ENCODE measurements at regions not wholly inside any gene's neighbourhood (a gene's known extent, or its start where the extent isn't known, plus 50 kb on each side); places are given as distances from the start of the nearest gene placed in this dataset.
"Not testable (repeated sequence)": the region's sequence is repeated elsewhere in the genome, so short reads cannot be mapped to it uniquely, and the experiment has no call there.

- DNase-seq, result no peak
Observed at GRCh38 chr16:66265048-66265415, 101.5 kb upstream of the CDH5 start.

- no peak for DNase-seq
Observed at GRCh38 chr16:66264311-66265047, 102.0 kb upstream of the CDH5 start.

DNA sequence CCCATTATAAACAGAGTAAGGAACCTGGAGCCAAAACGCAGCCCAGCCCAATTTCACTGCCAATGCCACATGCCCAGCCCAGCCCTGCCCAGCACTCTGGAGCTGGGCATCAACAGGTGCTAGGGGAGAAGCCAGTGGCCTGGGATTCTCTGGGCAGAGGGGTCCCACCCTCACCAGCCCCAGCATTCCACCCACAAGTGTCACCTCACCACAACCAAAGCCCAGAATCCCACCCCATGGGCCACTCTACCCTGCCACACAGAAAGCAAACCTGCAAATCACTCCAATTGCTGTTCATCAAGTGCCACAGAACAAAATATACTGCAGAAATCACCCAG, 102.5 kb upstream of the CDH5 start:
- DNase-seq, result no peak

DNA sequence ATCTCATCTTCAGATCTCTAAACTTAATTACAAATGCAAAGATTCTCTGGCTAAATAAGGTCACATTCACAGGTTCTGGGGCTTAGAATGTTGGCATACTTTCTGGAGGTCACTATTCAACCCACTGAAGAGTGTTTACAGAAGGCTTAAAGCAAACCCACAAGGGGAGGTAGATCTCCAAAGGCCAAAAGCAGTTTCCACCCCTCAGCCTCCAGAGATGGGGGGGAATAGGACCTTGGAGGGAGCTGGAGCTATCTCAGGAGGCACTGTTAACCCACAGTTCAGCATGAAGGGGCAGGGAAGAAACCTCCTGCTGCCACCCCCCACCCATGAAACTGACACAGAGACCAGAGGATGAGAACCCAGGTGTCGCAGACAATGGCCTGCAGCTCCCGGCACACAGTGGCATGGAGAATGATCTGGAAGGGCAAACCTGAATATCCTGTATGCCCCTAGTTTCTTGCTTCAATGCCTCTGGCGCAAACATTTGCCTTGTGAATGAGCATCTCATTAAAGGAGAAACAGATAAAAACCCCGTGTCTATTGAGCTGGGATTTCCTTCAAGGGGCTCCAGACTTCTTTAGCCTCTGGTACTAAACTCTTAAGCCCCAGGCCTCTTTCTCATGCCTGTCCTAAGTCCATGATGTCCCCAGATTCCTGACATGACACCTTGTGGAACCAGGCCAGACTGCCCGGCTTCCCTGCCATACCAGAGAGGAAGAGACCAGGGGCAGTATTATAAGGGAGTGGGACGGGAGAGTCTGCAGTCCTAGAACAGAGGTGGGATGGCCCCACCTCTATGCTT, 103.1 kb upstream of the CDH5 start:
- DNase-seq, result no peak

GRCh38 chr16:66262253-66263167, 104.0 kb upstream of the CDH5 start:
- no peak for DNase-seq

GRCh38 chr16:66261826-66262225, 104.7 kb upstream of the CDH5 start:
- DNase-seq, result no peak

- DNase-seq, result no peak
Observed at GRCh38 chr16:66260522-66261254, 105.8 kb upstream of the CDH5 start.

DNA sequence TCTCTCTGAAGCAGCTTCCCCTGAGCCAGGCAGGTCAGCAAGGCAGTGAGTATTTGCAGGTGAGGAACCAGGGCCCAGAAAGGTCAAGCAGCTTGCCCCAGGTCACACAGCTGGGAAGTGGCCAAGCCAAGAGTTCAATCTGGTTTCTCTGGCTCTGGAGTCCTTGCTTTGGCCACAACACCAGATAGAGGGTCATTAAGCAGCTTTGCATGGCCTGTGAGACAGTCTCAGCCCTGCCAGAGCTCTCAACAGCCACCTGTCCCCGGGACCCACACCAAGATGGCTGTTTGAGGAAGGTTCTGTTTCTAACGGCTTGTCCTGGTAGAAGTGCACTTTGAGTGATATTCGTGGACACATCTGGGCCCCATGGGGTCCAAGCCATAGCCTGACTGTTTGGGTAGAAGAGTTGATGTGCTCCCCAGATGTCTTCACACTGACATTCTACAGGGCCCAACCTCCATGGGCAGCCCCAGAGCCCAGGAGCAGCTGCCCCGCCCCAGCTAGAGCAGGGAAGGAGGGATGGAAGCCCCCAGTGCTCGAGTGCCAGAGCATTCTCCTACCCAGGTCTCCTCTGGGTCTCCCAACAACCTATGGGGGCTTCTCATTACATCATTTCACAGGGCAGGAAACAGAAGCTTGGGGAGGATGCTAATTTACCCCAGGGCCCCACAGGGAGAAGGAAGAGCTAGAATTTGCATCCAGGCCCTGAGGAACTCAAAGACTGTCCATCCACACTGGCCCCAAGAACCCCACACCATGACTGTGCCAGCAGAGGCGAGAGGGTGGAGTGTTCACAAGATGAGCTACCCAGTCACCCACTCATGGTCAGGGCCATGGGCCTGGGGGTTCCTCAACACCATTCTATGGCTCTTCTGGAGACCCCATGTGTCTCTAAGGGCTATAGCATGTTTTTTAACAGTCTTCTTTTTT, 107.3 kb upstream of the CDH5 start:
- no peak for DNase-seq

DNA sequence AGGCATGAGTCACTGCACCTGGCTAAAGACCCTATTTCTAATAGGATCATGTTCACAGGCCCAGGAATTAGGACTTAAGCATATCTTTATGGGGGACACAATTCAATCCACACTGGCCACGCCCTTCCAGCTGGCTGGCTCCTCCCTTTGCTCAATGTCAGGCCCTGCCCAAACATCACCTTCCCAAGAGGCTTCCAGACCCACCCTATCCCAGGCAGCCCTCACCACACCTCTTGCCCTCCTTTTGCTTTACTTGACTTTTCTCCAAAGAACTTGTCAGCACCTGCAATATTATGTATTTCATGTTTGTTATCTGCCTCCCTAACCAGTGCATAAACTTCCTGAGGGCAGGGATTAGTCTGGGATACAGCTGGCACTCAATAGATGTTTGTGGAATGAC, 109.6 kb upstream of the CDH5 start:
- DNase-seq, result no peak

DNA sequence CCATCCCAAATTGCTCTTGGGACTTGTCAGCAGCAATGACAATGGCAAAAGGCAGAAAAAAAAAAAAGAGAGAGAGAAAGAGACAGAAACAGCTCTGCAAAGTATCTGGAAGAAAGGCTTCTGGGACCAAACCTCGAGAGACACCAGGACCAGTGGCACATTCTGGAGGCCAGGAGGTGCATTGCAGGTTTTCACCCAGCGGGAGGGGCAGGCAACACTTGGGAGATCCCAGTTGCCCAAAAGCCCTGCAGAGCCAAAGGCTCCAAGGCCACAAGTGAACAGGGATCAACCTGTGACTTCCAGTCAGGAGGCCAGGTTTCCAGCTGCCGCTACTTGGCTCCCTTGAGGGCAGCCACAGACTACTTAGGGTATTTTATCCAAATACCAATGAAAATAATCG, 110.8 kb upstream of the CDH5 start:
- DNase-seq, result no peak

DNA sequence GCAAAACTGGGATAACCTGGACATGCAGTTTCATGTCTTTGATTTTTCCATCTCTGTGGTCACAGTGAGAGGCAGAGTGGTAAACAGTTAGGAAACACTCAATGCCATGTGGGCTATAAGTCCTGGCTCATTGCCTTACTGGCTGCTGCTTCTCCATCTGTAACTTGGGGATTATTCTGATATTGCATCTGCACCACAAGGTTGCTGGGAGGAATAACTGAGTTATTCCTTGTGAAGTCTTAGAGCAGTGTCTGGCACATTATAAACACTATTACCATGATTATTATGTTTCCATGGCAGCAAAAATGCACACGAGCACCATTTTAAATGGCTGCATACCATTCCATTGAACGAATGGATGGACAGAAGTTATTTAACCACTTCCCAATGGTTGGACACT, 111.7 kb upstream of the CDH5 start:
- DNase-seq, result no peak

DNA sequence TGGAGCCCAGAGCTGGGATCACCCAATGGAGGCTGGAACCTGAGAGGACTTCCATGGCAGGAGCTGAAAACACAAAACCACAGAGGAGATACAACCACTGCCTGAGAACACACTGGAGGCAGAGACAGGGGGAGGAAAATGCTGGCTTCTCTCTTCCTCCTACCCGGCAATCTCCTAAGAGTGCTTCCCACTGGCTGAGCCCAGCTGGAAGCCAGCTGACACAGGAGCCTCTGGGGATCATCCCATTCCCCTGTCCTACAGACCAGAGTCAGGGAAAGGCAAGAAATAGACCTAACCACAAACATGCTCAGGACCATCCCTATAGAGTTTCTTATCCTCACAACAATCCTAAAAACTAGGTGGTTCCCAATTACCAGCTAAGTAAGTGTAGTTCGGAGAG, 112.4 kb upstream of the CDH5 start:
- DNase-seq, result no peak

- DNase-seq, result no peak
Observed at GRCh38 chr16:66251476-66252160, 114.9 kb upstream of the CDH5 start.

DNA sequence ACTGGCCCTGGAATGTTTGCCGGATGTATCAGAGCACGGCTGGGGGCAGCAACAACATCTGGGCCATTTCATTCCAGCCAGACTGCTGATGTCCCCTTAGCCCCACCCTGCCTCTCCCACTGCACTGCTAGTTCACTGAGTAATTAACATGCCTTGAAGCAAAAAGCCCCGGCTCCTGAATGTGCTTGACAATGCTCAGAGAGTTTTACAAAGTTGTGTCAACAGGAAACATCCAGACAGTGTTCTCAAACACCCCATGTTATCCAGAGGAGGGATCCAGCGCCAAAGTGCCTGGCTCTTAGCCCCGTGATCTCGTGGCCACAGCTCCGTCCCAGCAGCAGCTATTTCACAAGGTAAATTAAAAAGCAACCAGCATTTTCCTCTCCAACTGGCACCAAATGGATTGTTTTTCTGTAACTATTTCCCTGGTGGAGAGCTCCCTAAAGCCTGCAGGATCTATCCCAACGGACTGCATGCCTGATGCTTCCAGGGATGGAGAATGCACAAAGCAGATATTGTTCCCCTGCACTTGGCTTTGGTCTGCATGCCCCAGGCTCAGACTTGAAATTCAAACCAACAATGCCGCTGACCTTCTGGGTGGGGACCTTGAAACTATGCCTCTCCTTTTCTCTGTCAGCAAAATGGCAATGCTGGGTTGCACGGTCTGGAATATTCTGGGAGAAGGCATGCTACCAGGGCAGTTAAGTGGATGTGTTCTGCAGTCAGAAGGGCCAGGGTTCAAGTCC, 115.6 kb upstream of the CDH5 start:
- no peak for DNase-seq

DNA sequence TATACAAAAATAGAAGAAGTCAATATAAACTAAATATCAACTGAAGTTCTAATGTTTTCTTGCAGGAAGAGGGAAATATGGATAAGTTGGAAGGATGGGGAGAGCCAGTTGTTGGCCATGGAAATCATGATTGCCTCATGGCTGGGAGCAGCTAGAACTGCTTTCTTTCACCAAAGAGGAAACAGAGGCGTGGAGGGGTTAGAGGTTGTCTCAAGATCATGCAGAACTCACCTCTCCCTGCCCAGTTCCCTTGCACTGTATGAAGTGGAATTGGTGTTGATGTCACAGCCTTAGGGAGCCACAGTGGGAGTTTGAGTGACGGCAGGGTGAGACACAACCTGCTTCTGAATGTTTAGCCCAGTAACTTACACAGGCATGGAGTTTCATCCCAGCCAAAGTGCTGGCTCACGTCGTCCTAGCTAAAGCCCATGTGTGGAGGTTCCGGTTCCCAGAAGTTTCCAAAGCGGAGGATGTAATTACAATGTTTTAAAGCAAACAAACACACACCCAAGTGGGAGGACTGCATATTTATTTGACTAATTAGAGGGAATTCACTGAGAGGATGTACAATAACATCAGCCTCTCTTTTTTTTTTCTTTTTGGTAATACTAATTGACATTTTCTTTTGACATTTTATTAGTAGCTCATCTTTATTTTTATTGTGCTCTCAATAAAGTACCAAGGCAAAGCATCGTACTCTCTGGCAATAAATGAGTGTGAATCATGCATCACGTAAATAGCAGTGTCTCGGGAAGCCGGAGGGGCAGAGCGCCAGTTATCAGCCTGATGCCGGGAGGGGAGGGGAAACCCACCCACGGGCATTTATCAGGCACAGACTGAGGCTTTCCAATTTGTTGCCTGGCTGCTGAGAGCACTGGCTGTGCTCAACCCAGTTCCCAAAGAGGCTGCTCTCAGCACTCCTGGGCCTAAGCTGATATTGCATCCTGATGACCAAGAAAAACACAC, 118.7 kb upstream of the CDH5 start:
- no peak for DNase-seq

- no peak for DNase-seq
Observed at GRCh38 chr16:66245868-66246267, 120.6 kb upstream of the CDH5 start.

- no peak for DNase-seq
Observed at GRCh38 chr16:66245072-66245471, 121.4 kb upstream of the CDH5 start.

- no peak for DNase-seq
Observed at GRCh38 chr16:66242672-66243071, 123.8 kb upstream of the CDH5 start.

DNA sequence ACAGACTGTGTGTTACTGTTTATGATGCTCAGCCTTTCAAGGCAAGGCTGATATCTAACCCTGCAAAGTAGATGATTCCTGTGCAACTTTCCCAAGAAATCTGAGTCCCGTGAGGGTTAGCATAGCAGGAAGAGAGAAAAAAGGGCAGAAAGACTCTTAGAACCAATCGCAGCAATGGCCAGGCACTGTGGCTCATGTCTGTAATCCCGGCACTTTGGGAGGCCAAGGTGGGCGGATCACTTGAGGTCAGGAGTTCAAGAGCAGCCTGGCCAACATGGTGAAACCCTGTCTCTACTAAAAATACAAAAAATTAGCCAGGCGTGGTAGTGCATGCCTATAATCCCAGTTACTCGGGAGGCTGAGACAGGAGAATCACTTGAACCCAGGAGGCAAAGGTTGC, 124.3 kb upstream of the CDH5 start:
- DNase-seq, result not testable (repeated sequence)
